RWPE1 (cell line): ENCODE measurements at regions not wholly inside any gene's neighbourhood (a gene's known extent, or its start where the extent isn't known, plus 50 kb on each side); places are given as distances from the start of the nearest gene placed in this dataset.

ENCODE experiments used
- CTCF ChIA-PET: fragments of 350-600 bp; sonication (Branson Sonifier 250); formaldehyde crosslinking; extraction: SDS; loops from one replicate; lab custom pipeline; 2021; lab: Yijun Ruan, JAX
- POLR2A ChIA-PET: fragments of 400-600 bp; formaldehyde crosslinking; extraction: SDS; loops from one replicate; lab custom pipeline; 2020; ENCODE audit warnings: antibody characterized with exemption; ENCODE audit not compliant: low non-redundant PET; lab: Yijun Ruan, JAX
- DNase-seq: peaks from one replicate; pipeline ENCODE4 v3.0.0; 2012; ENCODE audit warnings: low spot score
- H3K27ac ChIP-seq: fragments of 450-650 bp; 2 replicates; pipeline ENCODE4 v1.5.1; 2017
- CTCF ChIP-seq: fragments of 450-650 bp; conservative IDR thresholded peaks from 2 replicates; pipeline ENCODE4 v1.5.1; 2017; ENCODE audit warnings: low read depth, mild to moderate bottlenecking

GRCh38 chr4:106869551-106869950 is 166.6 kb downstream of the DKK2 start:
- TF ChIP-seq CTCF = no peak
- ChIA-PET POLR2A (no interaction called here), CTCF (interaction anchor here (0.5 to 0.7 kb wide), 2 partner anchors 8 to 12 kb away, joined by 4 read pairs; no protein-coding TSS in a partner anchor)
- DNase-seq = peak; percentile 55
- no peak overlapping the region for H3K27ac ChIP-seq

DNA sequence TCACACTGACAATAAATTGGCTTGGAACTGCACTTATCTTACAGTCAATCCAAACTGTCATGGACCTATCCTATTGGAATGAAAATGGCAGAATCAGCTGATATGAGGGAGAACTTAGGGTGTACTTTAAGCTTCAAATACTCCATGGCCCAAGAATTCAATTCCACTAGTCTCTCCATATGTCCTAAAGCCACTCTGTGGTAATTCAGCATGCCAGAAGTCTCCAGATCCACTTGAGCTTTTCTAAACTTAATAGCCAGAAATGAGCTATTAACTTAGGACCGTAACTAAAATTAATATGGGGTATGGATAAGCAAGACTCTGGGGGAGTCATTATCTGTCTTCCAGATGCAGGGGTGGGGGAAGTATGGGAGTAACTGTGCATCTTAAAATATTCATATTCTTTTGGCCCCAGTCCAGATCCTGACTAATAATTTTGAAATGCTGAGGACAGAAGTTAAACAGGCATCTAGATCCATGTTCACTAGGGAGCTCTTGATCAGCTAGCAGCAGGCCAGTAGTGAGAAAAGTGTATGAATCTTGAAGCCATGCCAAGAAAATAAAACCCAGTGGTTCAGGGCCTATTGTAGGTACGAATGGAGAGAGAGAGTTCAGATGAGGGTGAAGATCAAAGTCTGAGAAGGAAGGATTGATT is 167.6 kb downstream of the DKK2 start:
- CTCF ChIA-PET = no interaction called here
- DNase-seq = peak; percentile 18
- no peak overlapping the region for H3K27ac ChIP-seq
- POLR2A ChIA-PET = no interaction called here
- no peak for TF ChIP-seq CTCF

- H3K27ac ChIP-seq = no peak overlapping the region
- no peak for DNase-seq
- ChIA-PET POLR2A (no interaction called here), CTCF (no interaction called here)
- no peak for TF ChIP-seq CTCF
Measured at GRCh38 chr4:106864231-106864630, 171.9 kb downstream of the DKK2 start.

DNA sequence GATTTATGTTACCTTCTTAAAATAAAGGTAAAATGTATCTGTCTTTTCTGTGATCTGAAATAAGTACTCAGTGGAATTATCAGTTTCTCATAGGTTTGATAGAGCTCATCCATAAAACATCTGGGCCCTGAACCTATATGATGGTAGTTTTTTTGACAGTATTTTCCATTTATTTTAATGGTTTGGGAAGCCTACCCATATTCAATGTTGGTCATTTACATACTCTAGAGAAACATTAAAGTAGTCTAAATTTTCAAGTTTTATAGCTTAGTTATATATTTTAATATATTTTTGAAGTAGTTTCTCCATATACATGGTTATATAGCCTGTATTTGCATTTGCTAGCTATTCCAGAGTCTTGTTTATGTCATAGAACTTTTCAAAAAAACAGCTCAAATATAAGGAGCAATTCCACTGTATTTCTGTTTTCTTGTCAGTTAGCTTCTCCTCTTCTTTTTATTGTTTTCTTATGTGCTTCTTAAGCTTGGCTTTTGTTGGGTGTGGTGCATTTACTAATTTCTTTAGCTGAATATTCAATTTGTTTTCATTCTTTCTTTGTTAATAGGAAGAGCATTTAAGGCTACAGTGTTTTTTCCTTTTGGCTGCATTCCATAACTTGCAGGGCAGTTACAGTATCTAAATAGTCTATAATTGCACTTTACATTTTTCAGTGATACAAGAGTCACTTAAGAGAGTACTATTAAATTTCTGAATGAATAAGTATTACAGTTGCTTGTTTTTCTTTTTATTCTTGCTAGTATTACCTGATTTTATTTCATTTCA is 181.4 kb downstream of the DKK2 start:
- no peak overlapping the region for H3K27ac ChIP-seq
- POLR2A ChIA-PET = no interaction called here
- CTCF ChIA-PET = no interaction called here
- DNase-seq = no peak
- TF ChIP-seq CTCF = no peak

GRCh38 chr4:106852426-106852825 is 183.7 kb downstream of the DKK2 start:
- DNase-seq = no peak
- H3K27ac ChIP-seq = no peak overlapping the region
- ChIA-PET CTCF (no interaction called here), POLR2A (no interaction called here)
- TF ChIP-seq CTCF = no peak

- ChIA-PET CTCF (no interaction called here), POLR2A (no interaction called here)
- no peak for TF ChIP-seq CTCF
- DNase-seq = no peak
- no peak overlapping the region for H3K27ac ChIP-seq
Measured at GRCh38 chr4:106851726-106852125, 184.4 kb downstream of the DKK2 start.
